ENCODE measurements at regions not wholly inside any gene's neighbourhood (a gene's known extent, or its start where the extent isn't known, plus 50 kb on each side); places are given as distances from the start of the nearest gene placed in this dataset.

DNA sequence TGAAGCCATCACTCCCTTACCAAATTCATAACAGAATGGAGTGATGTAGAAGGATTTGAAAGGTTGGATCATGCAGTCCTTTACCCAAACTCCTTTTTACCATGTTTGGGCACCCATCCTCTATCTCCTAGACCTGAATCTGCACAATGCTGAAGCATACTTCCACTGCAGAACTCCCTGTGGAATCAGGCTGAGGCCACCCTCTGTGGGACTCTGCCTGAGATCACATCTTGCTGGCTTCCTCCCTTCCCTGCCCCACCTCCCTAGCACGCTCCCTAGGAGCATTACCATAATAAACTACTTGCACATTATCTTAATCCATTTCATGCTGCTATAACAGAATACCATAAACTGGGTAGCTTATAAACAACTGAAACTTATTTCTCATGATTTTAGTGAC, 68.4 kb upstream of the VSTM2B start:
- no peak overlapping the region for H3K4me3 ChIP-seq
- peaks cover 3% of the 10 kb centered on the region for H3K27me3 ChIP-seq
- H3K27ac ChIP-seq: no peak overlapping the region
- no peaks in the 10 kb centered on the region for H3K36me3 ChIP-seq
- no peaks in the 10 kb centered on the region for H3K9me3 ChIP-seq (ENCODE audit: low read depth)
- no peaks in the 10 kb centered on the region for H3K4me1 ChIP-seq (ENCODE audit: low read depth)
- DNase-seq (ENCODE audit: low read depth in 1 of 2, low spot score in 1 of 2): no peak
- TF ChIP-seq, protein P1, sequence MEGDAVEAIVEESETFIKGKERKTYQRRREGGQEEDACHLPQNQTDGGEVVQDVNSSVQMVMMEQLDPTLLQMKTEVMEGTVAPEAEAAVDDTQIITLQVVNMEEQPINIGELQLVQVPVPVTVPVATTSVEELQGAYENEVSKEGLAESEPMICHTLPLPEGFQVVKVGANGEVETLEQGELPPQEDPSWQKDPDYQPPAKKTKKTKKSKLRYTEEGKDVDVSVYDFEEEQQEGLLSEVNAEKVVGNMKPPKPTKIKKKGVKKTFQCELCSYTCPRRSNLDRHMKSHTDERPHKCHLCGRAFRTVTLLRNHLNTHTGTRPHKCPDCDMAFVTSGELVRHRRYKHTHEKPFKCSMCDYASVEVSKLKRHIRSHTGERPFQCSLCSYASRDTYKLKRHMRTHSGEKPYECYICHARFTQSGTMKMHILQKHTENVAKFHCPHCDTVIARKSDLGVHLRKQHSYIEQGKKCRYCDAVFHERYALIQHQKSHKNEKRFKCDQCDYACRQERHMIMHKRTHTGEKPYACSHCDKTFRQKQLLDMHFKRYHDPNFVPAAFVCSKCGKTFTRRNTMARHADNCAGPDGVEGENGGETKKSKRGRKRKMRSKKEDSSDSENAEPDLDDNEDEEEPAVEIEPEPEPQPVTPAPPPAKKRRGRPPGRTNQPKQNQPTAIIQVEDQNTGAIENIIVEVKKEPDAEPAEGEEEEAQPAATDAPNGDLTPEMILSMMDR (IDR thresholded peaks at IDR 0.05; ENCODE audit: low read depth, low read length): no peak

DNA sequence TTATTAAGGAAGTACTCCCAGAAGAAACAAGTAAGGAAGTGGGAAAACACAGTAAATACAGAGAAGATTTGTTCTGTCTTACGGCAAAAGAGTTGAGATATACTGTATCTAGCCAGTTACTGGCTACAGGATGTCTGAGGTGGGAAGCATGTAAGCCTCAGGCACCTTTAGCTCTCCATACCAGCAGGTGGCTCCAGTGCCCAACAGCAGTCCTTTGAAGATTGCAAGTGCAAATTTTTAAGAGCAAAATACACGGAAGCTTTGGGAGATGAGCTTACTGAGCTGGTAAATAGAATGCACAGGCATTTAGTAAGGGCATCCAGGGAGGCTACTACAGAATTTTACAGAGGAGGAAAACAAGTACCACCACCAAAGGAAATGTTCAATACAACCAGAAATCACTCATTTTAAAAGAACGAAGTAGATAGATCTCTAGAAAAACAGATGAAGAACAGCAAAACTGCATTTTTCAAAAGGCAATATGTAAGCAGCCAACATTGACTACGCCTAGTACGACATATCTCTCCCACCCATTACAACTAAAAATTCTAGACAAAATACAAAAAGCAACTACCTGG, 57.9 kb upstream of the VSTM2B start:
- Histone ChIP-seq H3K4me3 (no peak overlapping the region), H3K27me3 (peaks cover 11% of the 10 kb centered on the region), H3K36me3 (no peaks in the 10 kb centered on the region), H3K4me1 (ENCODE audit: low read depth) (no peaks in the 10 kb centered on the region), H3K27ac (no peak overlapping the region), H3K9me3 (ENCODE audit: low read depth) (no peaks in the 10 kb centered on the region)
- TF ChIP-seq, protein P1 (IDR thresholded peaks at IDR 0.05; ENCODE audit: low read depth, low read length): peak; percentile 29
- peak; percentile 11 to 31 for DNase-seq (ENCODE audit: low read depth in 1 of 2, low spot score in 1 of 2)

DNA sequence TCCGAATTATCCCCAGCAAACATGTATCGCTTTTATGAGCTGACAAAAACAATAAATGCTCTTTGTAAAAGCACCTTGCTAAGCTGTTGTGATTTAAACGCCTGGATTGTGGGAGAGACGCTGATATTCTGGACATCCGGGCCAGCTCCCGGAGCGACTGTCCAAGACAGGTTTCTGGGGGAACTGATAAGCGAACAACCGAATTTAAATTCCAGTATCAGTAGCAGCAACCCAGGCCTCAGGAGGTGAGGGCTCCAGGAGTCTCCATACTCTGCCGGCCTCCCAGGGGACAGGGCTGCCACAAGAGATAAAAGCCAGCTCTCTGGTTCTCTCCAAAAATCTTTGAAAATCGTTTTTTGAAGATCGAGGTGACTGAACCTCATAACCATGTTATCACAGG, 50.3 kb upstream of the VSTM2B start:
- Histone ChIP-seq H3K27me3 (peaks cover 4% of the 10 kb centered on the region), H3K4me3 (no peak overlapping the region), H3K9me3 (ENCODE audit: low read depth) (no peaks in the 10 kb centered on the region), H3K36me3 (no peaks in the 10 kb centered on the region), H3K4me1 (ENCODE audit: low read depth) (no peaks in the 10 kb centered on the region), H3K27ac (no peak overlapping the region)
- TF ChIP-seq, protein P1 (IDR thresholded peaks at IDR 0.05; ENCODE audit: low read depth, low read length): no peak
- DNase-seq (ENCODE audit: low read depth in 1 of 2, low spot score in 1 of 2): no peak

Measured in cardiac muscle cell (in vitro differentiated cells and primary cell).